Endothelial cell of umbilical vein (primary cell): ENCODE measurements at regions not wholly inside any gene's neighbourhood (a gene's known extent, or its start where the extent isn't known, plus 50 kb on each side); places are given as distances from the start of the nearest gene placed in this dataset.

Experiments used
- EZH2 ChIP-seq: IDR thresholded peaks from 2 replicates; pipeline ENCODE4 v1.6.1; 2012; ENCODE audit warnings: borderline replicate concordance, low read depth, mild to moderate bottlenecking, moderate library complexity, low read length, inconsistent platforms; ENCODE audit not compliant: severe bottlenecking
- POLR2A ChIP-seq: IDR thresholded peaks from 2 replicates; pipeline ENCODE4 v1.6.1; 2012; ENCODE audit warnings: low read depth, mild to moderate bottlenecking, control low read depth, low read length

GRCh38 chr12:88994537-88994936, 357.8 kb downstream of the DUSP6 start:
- TF ChIP-seq EZH2 (no peak), POLR2A (no peak)
